Keratinocyte (primary cell): ENCODE measurements at regions not wholly inside any gene's neighbourhood (a gene's known extent, or its start where the extent isn't known, plus 50 kb on each side); places are given as distances from the start of the nearest gene placed in this dataset.

Source experiments
- DNase-seq: peaks from one replicate; pipeline ENCODE4 v3.0.0-alpha.2; 2011; ENCODE audit warnings: low read depth, missing footprints, low spot score
- FAIRE-seq: peaks from 2 replicates; lab custom pipeline; 2011; peaks lifted over from hg19 to GRCh38; lab: Jason Lieb, UNC
- H2AFZ ChIP-seq: 2 replicates; pipeline ENCODE4 v1.6.0; 2012; ENCODE audit warnings: low read length, control low read depth, inconsistent platforms; ENCODE audit not compliant: control insufficient read depth
- H3K27ac ChIP-seq: 2 replicates; pipeline ENCODE4 v1.5.1; 2011; ENCODE audit warnings: low read length; ENCODE audit not compliant: control insufficient read depth, insufficient read depth
- H3K27me3 ChIP-seq: 3 replicates; pipeline ENCODE4 v1.6.0; 2011; ENCODE audit warnings: low read length; ENCODE audit not compliant: control insufficient read depth, insufficient read depth; ENCODE audit errors: extremely low read depth
- H3K36me3 ChIP-seq, 2 experiments: 2 replicates in 1 of 2; 3 replicates in 1 of 2; pipeline ENCODE4 v1.5.1; 2011; ENCODE audit warnings: low read length in 2 of 2, mild to moderate bottlenecking in 1 of 2; ENCODE audit not compliant: control insufficient read depth in 2 of 2, insufficient read depth in 2 of 2; ENCODE audit errors: extremely low read depth in 1 of 2
- H3K4me1 ChIP-seq: 3 replicates; pipeline ENCODE4 v1.5.1; 2011; ENCODE audit warnings: low read length; ENCODE audit not compliant: control insufficient read depth, insufficient read depth; ENCODE audit errors: extremely low read depth
- H3K4me2 ChIP-seq: 3 replicates; pipeline ENCODE4 v1.6.0; 2011; ENCODE audit warnings: low read depth, low read length; ENCODE audit not compliant: control insufficient read depth, insufficient read depth; ENCODE audit errors: extremely low read depth
- H3K4me3 ChIP-seq, 3 experiments: fragments of 200-600 bp in 1 of 3; sonication (generic) in 1 of 3; 2 replicates in 2 of 3; 3 replicates in 1 of 3; pipeline ENCODE4 v1.5.1; 2011 to 2016; ENCODE audit warnings: low read length in 3 of 3, mild to moderate bottlenecking in 3 of 3, control low read depth in 2 of 3, inconsistent platforms in 1 of 3, low read depth in 1 of 3, mixed read lengths in 1 of 3, mixed run types in 1 of 3, moderate library complexity in 1 of 3; ENCODE audit not compliant: control insufficient read depth in 2 of 3, insufficient read depth in 2 of 3; ENCODE audit errors: extremely low read depth in 1 of 3
- H3K79me2 ChIP-seq: 2 replicates; pipeline ENCODE4 v1.6.0; 2012; ENCODE audit warnings: low read length; ENCODE audit not compliant: control insufficient read depth, insufficient read depth
- H3K9ac ChIP-seq: 3 replicates; pipeline ENCODE4 v1.6.0; 2011; ENCODE audit warnings: low read length; ENCODE audit not compliant: control insufficient read depth, insufficient read depth; ENCODE audit errors: extremely low read depth
- H3K9me1 ChIP-seq: 3 replicates; pipeline ENCODE4 v1.6.0; 2011; ENCODE audit warnings: low read length; ENCODE audit not compliant: control insufficient read depth, insufficient read depth; ENCODE audit errors: extremely low read depth
- H3K9me3 ChIP-seq: 2 replicates; pipeline ENCODE4 v1.5.1; 2012; ENCODE audit warnings: low read depth, low read length; ENCODE audit not compliant: control insufficient read depth
- H4K20me1 ChIP-seq: 3 replicates; pipeline ENCODE4 v1.6.0; 2011; ENCODE audit warnings: low read length; ENCODE audit not compliant: control insufficient read depth, insufficient read depth; ENCODE audit errors: extremely low read depth
- CTCF ChIP-seq, 3 experiments: IDR thresholded peaks in 1 of 3; conservative IDR thresholded peaks in 1 of 3; optimal IDR thresholded peaks in 1 of 3; 2 replicates in 2 of 3; 3 replicates in 1 of 3; pipeline versions ENCODE3 to v1.5.1; 2011; ENCODE audit warnings: low read length in 3 of 3, mild to moderate bottlenecking in 3 of 3, moderate library complexity in 2 of 3, control low read depth in 1 of 3, inconsistent platforms in 1 of 3; ENCODE audit not compliant: insufficient read depth in 2 of 3; ENCODE audit errors: extremely low read depth in 1 of 3
- EZH2 ChIP-seq: IDR thresholded peaks from one replicate; pipeline ENCODE4 v1.6.1; 2012; ENCODE audit warnings: inconsistent platforms, mild to moderate bottlenecking, low read length, moderate library complexity
- dilution Hi-C: fragments of 300-500 bp; cut with MboI; formaldehyde crosslinking; loops from one replicate; pipeline ENCODE4 v1.7.0; 2020; ENCODE audit warnings: low sequenced_read_pairs; ENCODE audit not compliant: extremely low pct_ligation_motif_present

DNA sequence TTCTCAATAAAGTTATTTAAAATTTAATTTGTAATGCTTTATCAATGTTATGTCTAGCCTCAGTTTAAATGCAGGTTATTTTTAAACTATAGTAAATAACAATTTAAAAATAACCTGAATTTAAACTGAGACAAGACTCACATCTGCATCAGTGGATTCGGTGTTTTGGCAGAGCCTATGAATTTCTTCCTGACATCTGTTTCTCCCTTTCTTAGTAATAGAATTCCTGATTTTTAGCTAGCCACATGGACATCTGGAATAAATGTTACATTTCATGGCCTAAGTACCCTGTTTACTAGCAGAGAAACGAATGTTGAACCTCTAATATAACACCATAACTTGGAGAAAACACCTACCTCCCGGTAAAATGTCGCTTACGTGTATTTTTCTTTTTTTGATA, 1141.6 kb upstream of the ADGRL2 start:
- FAIRE-seq = no peak
- Histone ChIP-seq H3K4me2 (no peak overlapping the region), H3K27ac (no peak overlapping the region), H3K9me3 (no peaks in the 10 kb centered on the region), H3K9me1 (no peaks in the 10 kb centered on the region), H3K36me3 (no peaks in the 10 kb centered on the region), H3K4me3 (no peak overlapping the region), H3K4me1 (no peaks in the 10 kb centered on the region), H2AFZ (no peak overlapping the region), H3K27me3 (no peaks in the 10 kb centered on the region), H3K79me2 (no peaks in the 10 kb centered on the region), H3K9ac (no peak overlapping the region), H4K20me1 (no peaks in the 10 kb centered on the region)
- TF ChIP-seq CTCF (optimal IDR thresholded peaks at IDR 0.05 in 1 of 3, IDR thresholded peaks at IDR 0.05 in 1 of 3, conservative IDR thresholded peaks at IDR 0.05 in 1 of 3; ENCODE audit: extremely low read depth in 1 of 3, insufficient read depth in 2 of 3, low read length in 3 of 3) (no peak), EZH2 (no peak)
- dilution Hi-C loops = no loop called here
- DNase-seq = no peak

GRCh38 chr1:80657707-80658106, 1143.0 kb upstream of the ADGRL2 start:
- no peak for DNase-seq
- no peak overlapping the region for H2AFZ ChIP-seq
- no peaks in the 10 kb centered on the region for H3K9me3 ChIP-seq
- no peaks in the 10 kb centered on the region for H4K20me1 ChIP-seq
- no peak overlapping the region for H3K4me3 ChIP-seq
- dilution Hi-C loops = no loop called here
- no peak overlapping the region for H3K4me2 ChIP-seq
- no peak for TF ChIP-seq CTCF (optimal IDR thresholded peaks at IDR 0.05 in 1 of 3, IDR thresholded peaks at IDR 0.05 in 1 of 3, conservative IDR thresholded peaks at IDR 0.05 in 1 of 3; ENCODE audit: extremely low read depth in 1 of 3, insufficient read depth in 2 of 3, low read length in 3 of 3)
- no peak for TF ChIP-seq EZH2
- no peaks in the 10 kb centered on the region for H3K79me2 ChIP-seq
- H3K4me1 ChIP-seq = no peaks in the 10 kb centered on the region
- FAIRE-seq = no peak
- no peaks in the 10 kb centered on the region for H3K27me3 ChIP-seq
- no peaks in the 10 kb centered on the region for H3K9me1 ChIP-seq
- no peak overlapping the region for H3K27ac ChIP-seq
- H3K9ac ChIP-seq = no peak overlapping the region
- no peaks in the 10 kb centered on the region for H3K36me3 ChIP-seq
